Neutrophil (primary cell): ENCODE measurements at regions not wholly inside any gene's neighbourhood (a gene's known extent, or its start where the extent isn't known, plus 50 kb on each side); places are given as distances from the start of the nearest gene placed in this dataset.

Experiments
- H3K27ac ChIP-seq: fragments of 200-600 bp; sonication (generic); 2 replicates; pipeline ENCODE4 v1.5.1; 2016; ENCODE audit warnings: mild to moderate bottlenecking, moderate library complexity
- H3K27me3 ChIP-seq: fragments of 200-600 bp; sonication (generic); 2 replicates; pipeline ENCODE4 v1.6.0; 2016; ENCODE audit warnings: mild to moderate bottlenecking
- H3K36me3 ChIP-seq: fragments of 200-600 bp; sonication (generic); 2 replicates; pipeline ENCODE4 v1.5.1; 2017
- H3K4me1 ChIP-seq, 2 experiments: fragments of 200-600 bp in 1 of 2; sonication (generic) in 1 of 2; 1 replicate in 1 of 2; 2 replicates in 1 of 2; pipeline versions ENCODE4 v1.5.1 to v1.6.1; 2013 to 2016; ENCODE audit warnings: low read depth in 1 of 2, low read length in 1 of 2, mild to moderate bottlenecking in 1 of 2, moderate library complexity in 1 of 2; ENCODE audit not compliant: control insufficient read depth in 1 of 2, insufficient read depth in 1 of 2
- H3K4me3 ChIP-seq, 2 experiments: fragments of 200-600 bp in 1 of 2; sonication (generic) in 1 of 2; 1 replicate in 1 of 2; 2 replicates in 1 of 2; pipeline ENCODE4 v1.5.1; 2013 to 2016; ENCODE audit warnings: low read depth in 1 of 2, low read length in 1 of 2, mild to moderate bottlenecking in 1 of 2, moderate library complexity in 1 of 2
- H3K9me3 ChIP-seq: fragments of 200-600 bp; sonication (generic); 2 replicates; pipeline ENCODE4 v1.5.1; 2016
- CTCF ChIP-seq: fragments of 200-600 bp; sonication (generic); IDR thresholded peaks from 2 replicates; pipeline ENCODE4 v1.5.1; 2016; ENCODE audit warnings: antibody characterized with exemption

GRCh38 chr6:139944131-139944530 lies 569.7 kb upstream of the CITED2 start:
- H3K4me3 ChIP-seq, result no peak overlapping the region
- no peaks in the 10 kb centered on the region for H3K9me3 ChIP-seq
- H3K36me3 ChIP-seq, result no peaks in the 10 kb centered on the region
- peaks cover 5 to 16% of the 10 kb centered on the region in 2 experiments for H3K4me1 ChIP-seq
- H3K27me3 ChIP-seq, result no peaks in the 10 kb centered on the region
- no peak overlapping the region for H3K27ac ChIP-seq
- TF ChIP-seq CTCF, result no peak

GRCh38 chr6:139943391-139943790 lies 568.9 kb upstream of the CITED2 start:
- Histone ChIP-seq H3K4me1 (peaks cover 5 to 16% of the 10 kb centered on the region in 2 experiments), H3K4me3 (no peak overlapping the region), H3K27ac (no peak overlapping the region), H3K27me3 (no peaks in the 10 kb centered on the region), H3K36me3 (no peaks in the 10 kb centered on the region), H3K9me3 (no peaks in the 10 kb centered on the region)
- TF ChIP-seq CTCF, result no peak

- no peaks in the 10 kb centered on the region for H3K36me3 ChIP-seq
- no peak overlapping the region for H3K4me3 ChIP-seq
- TF ChIP-seq CTCF, result no peak
- H3K9me3 ChIP-seq, result no peaks in the 10 kb centered on the region
- peaks cover 5 to 16% of the 10 kb centered on the region in 2 experiments for H3K4me1 ChIP-seq
- no peak overlapping the region for H3K27ac ChIP-seq
- no peaks in the 10 kb centered on the region for H3K27me3 ChIP-seq
Measured at GRCh38 chr6:139942331-139942730, 567.9 kb upstream of the CITED2 start.

GRCh38 chr6:139941826-139942225 lies 567.4 kb upstream of the CITED2 start:
- no peak for TF ChIP-seq CTCF
- Histone ChIP-seq H3K9me3 (no peaks in the 10 kb centered on the region), H3K4me3 (no peak overlapping the region), H3K36me3 (no peaks in the 10 kb centered on the region), H3K27ac (no peak overlapping the region), H3K4me1 (peaks cover 5 to 16% of the 10 kb centered on the region in 2 experiments), H3K27me3 (no peaks in the 10 kb centered on the region)

GRCh38 chr6:139940741-139941729 lies 566.6 kb upstream of the CITED2 start:
- TF ChIP-seq CTCF, result no peak
- H3K36me3 ChIP-seq, result no peaks in the 10 kb centered on the region
- H3K27me3 ChIP-seq, result no peaks in the 10 kb centered on the region
- H3K4me1 ChIP-seq, result peaks cover 5 to 16% of the 10 kb centered on the region in 2 experiments
- H3K4me3 ChIP-seq, result no peak overlapping the region
- no peaks in the 10 kb centered on the region for H3K9me3 ChIP-seq
- H3K27ac ChIP-seq, result peak overlapping the region; percentile 37
